ENCODE measurements at regions not wholly inside any gene's neighbourhood (a gene's known extent, or its start where the extent isn't known, plus 50 kb on each side); places are given as distances from the start of the nearest gene placed in this dataset.

GRCh38 chr5:74322191-74322590 lies 318.3 kb downstream of the ENC1 start:
- TF ChIP-seq, protein P1, sequence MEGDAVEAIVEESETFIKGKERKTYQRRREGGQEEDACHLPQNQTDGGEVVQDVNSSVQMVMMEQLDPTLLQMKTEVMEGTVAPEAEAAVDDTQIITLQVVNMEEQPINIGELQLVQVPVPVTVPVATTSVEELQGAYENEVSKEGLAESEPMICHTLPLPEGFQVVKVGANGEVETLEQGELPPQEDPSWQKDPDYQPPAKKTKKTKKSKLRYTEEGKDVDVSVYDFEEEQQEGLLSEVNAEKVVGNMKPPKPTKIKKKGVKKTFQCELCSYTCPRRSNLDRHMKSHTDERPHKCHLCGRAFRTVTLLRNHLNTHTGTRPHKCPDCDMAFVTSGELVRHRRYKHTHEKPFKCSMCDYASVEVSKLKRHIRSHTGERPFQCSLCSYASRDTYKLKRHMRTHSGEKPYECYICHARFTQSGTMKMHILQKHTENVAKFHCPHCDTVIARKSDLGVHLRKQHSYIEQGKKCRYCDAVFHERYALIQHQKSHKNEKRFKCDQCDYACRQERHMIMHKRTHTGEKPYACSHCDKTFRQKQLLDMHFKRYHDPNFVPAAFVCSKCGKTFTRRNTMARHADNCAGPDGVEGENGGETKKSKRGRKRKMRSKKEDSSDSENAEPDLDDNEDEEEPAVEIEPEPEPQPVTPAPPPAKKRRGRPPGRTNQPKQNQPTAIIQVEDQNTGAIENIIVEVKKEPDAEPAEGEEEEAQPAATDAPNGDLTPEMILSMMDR (IDR thresholded peaks at IDR 0.05; ENCODE audit: extremely low read depth in 1 of 2, insufficient read depth in 1 of 2, low read depth in 1 of 2, low read length in 2 of 2): no peak
- TF ChIP-seq EZH2 (IDR thresholded peaks at IDR 0.05; ENCODE audit: borderline replicate concordance, low read depth, low read length, severe bottlenecking) (no peak), POLR2AphosphoS5 (IDR thresholded peaks at IDR 0.05; ENCODE audit: insufficient read depth, low read depth, low read length) (no peak)

Data from endothelial cell of umbilical vein (primary cell).